GM23248 (cell line): ENCODE measurements at regions not wholly inside any gene's neighbourhood (a gene's known extent, or its start where the extent isn't known, plus 50 kb on each side); places are given as distances from the start of the nearest gene placed in this dataset.

Experiments used
- DNase-seq: peaks from one replicate; pipeline ENCODE4 v3.0.0-alpha.2; 2015
- H2AFZ ChIP-seq: fragments of 200-600 bp; sonication (generic); 2 replicates; pipeline ENCODE4 v1.6.1; 2016; ENCODE audit warnings: antibody characterized with exemption
- H3F3A ChIP-seq: fragments of 200-600 bp; sonication (generic); 2 replicates; pipeline ENCODE4 v1.6.1; 2016; ENCODE audit warnings: mild to moderate bottlenecking, antibody characterized with exemption, mixed run types; ENCODE audit not compliant: insufficient read depth
- H3K27ac ChIP-seq: fragments of 200-600 bp; sonication (generic); 2 replicates; pipeline ENCODE4 v1.5.1; 2016; ENCODE audit warnings: mild to moderate bottlenecking
- H3K27me3 ChIP-seq: fragments of 200-600 bp; sonication (generic); replicated peaks from 2 replicates; pipeline ENCODE4 v1.6.1; 2016; ENCODE audit warnings: mild to moderate bottlenecking; ENCODE audit not compliant: insufficient read depth
- H3K36me3 ChIP-seq: fragments of 200-600 bp; sonication (generic); 2 replicates; pipeline ENCODE4 v1.6.1; 2016; ENCODE audit warnings: low read depth, mild to moderate bottlenecking
- H3K4me1 ChIP-seq: fragments of 200-600 bp; sonication (generic); 2 replicates; pipeline ENCODE4 v1.6.1; 2016; ENCODE audit warnings: mild to moderate bottlenecking; ENCODE audit not compliant: insufficient read depth
- H3K4me2 ChIP-seq: fragments of 200-600 bp; sonication (generic); one replicate; pipeline ENCODE4 v1.6.1; 2016; ENCODE audit warnings: mild to moderate bottlenecking; ENCODE audit not compliant: unreplicated experiment
- H3K4me3 ChIP-seq: fragments of 200-600 bp; sonication (generic); 2 replicates; pipeline ENCODE4 v1.5.1; 2016; ENCODE audit warnings: mild to moderate bottlenecking
- H3K79me2 ChIP-seq: fragments of 200-600 bp; sonication (generic); 2 replicates; pipeline ENCODE4 v1.6.1; 2016; ENCODE audit warnings: mild to moderate bottlenecking; ENCODE audit not compliant: insufficient read depth
- H3K9ac ChIP-seq: fragments of 200-600 bp; sonication (generic); 2 replicates; pipeline ENCODE4 v1.6.1; 2016; ENCODE audit warnings: mild to moderate bottlenecking
- H3K9me2 ChIP-seq: fragments of 200-600 bp; sonication (generic); 2 replicates; pipeline ENCODE4 v1.6.1; 2016; ENCODE audit warnings: mixed run types, mild to moderate bottlenecking, moderate library complexity; ENCODE audit not compliant: insufficient read depth
- H3K9me3 ChIP-seq: fragments of 200-600 bp; sonication (generic); one replicate; pipeline ENCODE4 v1.6.1; 2017; ENCODE audit warnings: low read depth
- H4K20me1 ChIP-seq: fragments of 200-600 bp; sonication (generic); 2 replicates; pipeline ENCODE4 v1.6.0; 2016; ENCODE audit not compliant: insufficient read depth
- EZH2 ChIP-seq: fragments of 200-600 bp; sonication (generic); IDR thresholded peaks from 2 replicates; pipeline ENCODE4 v1.6.1; 2018; ENCODE audit warnings: antibody characterized with exemption, mild to moderate bottlenecking; ENCODE audit not compliant: insufficient read depth, poor library complexity, severe bottlenecking
- EZH2phosphoT487 ChIP-seq: fragments of 200-600 bp; sonication (generic); IDR thresholded peaks from 2 replicates; pipeline ENCODE4 v1.6.1; 2018; ENCODE audit warnings: antibody characterized with exemption, moderate library complexity, mild to moderate bottlenecking, low read depth; ENCODE audit not compliant: insufficient read depth
- WGBS, 2 experiments: methylation state at CpG; one replicate each; pipeline ENCODE4 v1.1.6; 2015 to 2017; ENCODE audit warnings: low lambda C conversion rate in 2 of 2, low coverage in 1 of 2; ENCODE audit errors: missing lambda C conversion rate in 2 of 2; 5-methylcytosine and 5-hydroxymethylcytosine counted together
- in situ Hi-C: fragments of 300-500 bp; cut with MboI; formaldehyde crosslinking; loops from 2 replicates; pipeline ENCODE4 v1.15.0; 2020

GRCh38 chr2:6700335-6700734 is 165.4 kb downstream of the CMPK2 start:
- DNase-seq, result no peak
- Histone ChIP-seq H3K9ac (no peak overlapping the region), H3K4me1 (no peaks in the 10 kb centered on the region), H3K4me3 (no peak overlapping the region), H3K79me2 (no peaks in the 10 kb centered on the region), H3K9me2 (no peaks in the 10 kb centered on the region), H3K27ac (no peak overlapping the region), H3K4me2 (no peak overlapping the region), H2AFZ (no peak overlapping the region), H3K9me3 (no peaks in the 10 kb centered on the region), H4K20me1 (no peaks in the 10 kb centered on the region), H3K27me3 (no peaks in the 10 kb centered on the region), H3F3A (no peaks in the 10 kb centered on the region), H3K36me3 (no peaks in the 10 kb centered on the region)
- in situ Hi-C loops, result no loop called here
- WGBS, 2 experiments, result 29 to 30% methylated on average over 6 of the region's 6 CpGs
- no peak for TF ChIP-seq EZH2
- TF ChIP-seq EZH2phosphoT487, result no peak

GRCh38 chr2:6704077-6704476 is 161.6 kb downstream of the CMPK2 start:
- H3F3A ChIP-seq, result no peaks in the 10 kb centered on the region
- H3K79me2 ChIP-seq, result no peaks in the 10 kb centered on the region
- H4K20me1 ChIP-seq, result no peaks in the 10 kb centered on the region
- WGBS, 2 experiments, result 21 to 31% methylated on average over 1 of the region's 1 CpG
- H3K27ac ChIP-seq, result no peak overlapping the region
- no peaks in the 10 kb centered on the region for H3K9me3 ChIP-seq
- no peaks in the 10 kb centered on the region for H3K4me1 ChIP-seq
- no peak for TF ChIP-seq EZH2
- no peak for DNase-seq
- H3K9me2 ChIP-seq, result no peaks in the 10 kb centered on the region
- no peak overlapping the region for H2AFZ ChIP-seq
- in situ Hi-C loops, result no loop called here
- H3K36me3 ChIP-seq, result no peaks in the 10 kb centered on the region
- H3K9ac ChIP-seq, result no peak overlapping the region
- no peaks in the 10 kb centered on the region for H3K27me3 ChIP-seq
- no peak overlapping the region for H3K4me2 ChIP-seq
- H3K4me3 ChIP-seq, result no peak overlapping the region

GRCh38 chr2:6721395-6721794 is 144.3 kb downstream of the CMPK2 start:
- Histone ChIP-seq H3K36me3 (no peaks in the 10 kb centered on the region), H3K27me3 (no peaks in the 10 kb centered on the region), H3K9me3 (no peaks in the 10 kb centered on the region), H3K4me1 (no peaks in the 10 kb centered on the region), H2AFZ (no peak overlapping the region), H3F3A (no peaks in the 10 kb centered on the region), H3K9ac (no peak overlapping the region), H3K4me3 (no peak overlapping the region), H3K27ac (no peak overlapping the region), H4K20me1 (no peaks in the 10 kb centered on the region), H3K4me2 (no peak overlapping the region), H3K79me2 (no peaks in the 10 kb centered on the region), H3K9me2 (no peaks in the 10 kb centered on the region)
- in situ Hi-C loops, result no loop called here
- TF ChIP-seq EZH2phosphoT487 (no peak), EZH2 (no peak)
- 28 to 37% methylated on average over 2 of the region's 2 CpGs for WGBS, 2 experiments
- DNase-seq, result no peak

GRCh38 chr2:6722574-6722973 is 143.1 kb downstream of the CMPK2 start:
- no peak for TF ChIP-seq EZH2phosphoT487
- TF ChIP-seq EZH2, result no peak
- DNase-seq, result no peak
- in situ Hi-C loops, result no loop called here
- no peak overlapping the region for H3K27ac ChIP-seq
- H3K4me1 ChIP-seq, result no peaks in the 10 kb centered on the region
- no peaks in the 10 kb centered on the region for H3K79me2 ChIP-seq
- no peaks in the 10 kb centered on the region for H3K9me2 ChIP-seq
- no peaks in the 10 kb centered on the region for H3F3A ChIP-seq
- H3K9ac ChIP-seq, result no peak overlapping the region
- H3K36me3 ChIP-seq, result no peaks in the 10 kb centered on the region
- no peak overlapping the region for H3K4me2 ChIP-seq
- H3K27me3 ChIP-seq, result no peaks in the 10 kb centered on the region
- 67 to 69% methylated on average over 2 of the region's 2 CpGs for WGBS, 2 experiments
- no peaks in the 10 kb centered on the region for H3K9me3 ChIP-seq
- H3K4me3 ChIP-seq, result no peak overlapping the region
- H4K20me1 ChIP-seq, result no peaks in the 10 kb centered on the region
- no peak overlapping the region for H2AFZ ChIP-seq
